Hindlimb muscle (tissue), 1 donor: ENCODE measurements at regions not wholly inside any gene's neighbourhood (a gene's known extent, or its start where the extent isn't known, plus 50 kb on each side); places are given as distances from the start of the nearest gene placed in this dataset.
"Not testable (repeated sequence)": the region's sequence is repeated elsewhere in the genome, so short reads cannot be mapped to it uniquely, and the experiment has no call there.

Experiments used
- DNase-seq: peaks from one replicate; pipeline ENCODE4 v3.0.0-alpha.2; 2013

GRCh38 chr15:24848050-24848449 lies 106.7 kb upstream of the SNRPN start:
- peak; percentile 37 for DNase-seq

- no peak for DNase-seq
Observed at GRCh38 chr15:24856397-24857390, 98.1 kb upstream of the SNRPN start.

- no peak for DNase-seq
Observed at GRCh38 chr15:24857763-24858162, 97.0 kb upstream of the SNRPN start.

- not testable (repeated sequence) for DNase-seq
Observed at GRCh38 chr15:24858183-24858582, 96.6 kb upstream of the SNRPN start.

- no peak for DNase-seq
Observed at GRCh38 chr15:24858737-24859601, 95.8 kb upstream of the SNRPN start.

- no peak for DNase-seq
Observed at GRCh38 chr15:24861014-24861690, 93.6 kb upstream of the SNRPN start.

- no peak for DNase-seq
Observed at GRCh38 chr15:24862726-24863521, 91.9 kb upstream of the SNRPN start.

- no peak for DNase-seq
Observed at GRCh38 chr15:24865303-24865702, 89.5 kb upstream of the SNRPN start.

GRCh38 chr15:24877174-24877573 lies 77.6 kb upstream of the SNRPN start:
- DNase-seq = no peak

GRCh38 chr15:24878153-24878552 lies 76.6 kb upstream of the SNRPN start:
- peak; percentile 50 for DNase-seq

- no peak for DNase-seq
Observed at GRCh38 chr15:24879492-24879891, 75.3 kb upstream of the SNRPN start.

GRCh38 chr15:24880663-24881062 lies 74.1 kb upstream of the SNRPN start:
- no peak for DNase-seq

GRCh38 chr15:24886538-24886937 lies 68.2 kb upstream of the SNRPN start:
- DNase-seq = no peak

- DNase-seq = no peak
Observed at GRCh38 chr15:24898715-24899272, 56.0 kb upstream of the SNRPN start.

- DNase-seq = no peak
Observed at GRCh38 chr15:24899367-24899766, 55.4 kb upstream of the SNRPN start.

GRCh38 chr15:24899795-24900194 lies 55.0 kb upstream of the SNRPN start:
- DNase-seq = no peak

- DNase-seq = no peak
Observed at GRCh38 chr15:24901409-24901808, 53.4 kb upstream of the SNRPN start.
